Upper lobe of left lung (tissue), 6 donors: ENCODE measurements at regions not wholly inside any gene's neighbourhood (a gene's known extent, or its start where the extent isn't known, plus 50 kb on each side); places are given as distances from the start of the nearest gene placed in this dataset.

ENCODE experiments used
- ATAC-seq, 2 donors: fragments of 200-7000 bp; cut with Tn5 transposase; one replicate each; pipeline ENCODE4 v1.9.1; 2022; ENCODE audit warnings: mild to moderate bottlenecking in 2 of 2, moderate library complexity in 2 of 2; ENCODE audit not compliant: low FRiP score in 2 of 2
- DNase-seq, 2 donors: peaks; one replicate each; pipeline ENCODE4 v3.0.0-alpha.2; 2019 to 2020
- H3K27ac ChIP-seq, 4 donors: fragments of 200-600 bp; sonication (generic); one replicate each; pipeline ENCODE4 v1.5.1; 2016 to 2019
- H3K27me3 ChIP-seq, 4 donors: fragments of 200-600 bp; sonication (generic); one replicate each; pipeline ENCODE4 v1.5.1; 2017 to 2019
- H3K36me3 ChIP-seq, 4 donors: fragments of 200-600 bp; sonication (generic); one replicate each; pipeline ENCODE4 v1.5.1; 2016 to 2019
- H3K4me1 ChIP-seq, 4 donors: fragments of 200-600 bp; sonication (generic); one replicate each; pipeline ENCODE4 v1.5.1; 2018 to 2019
- H3K4me3 ChIP-seq, 4 donors: fragments of 200-600 bp; sonication (generic); one replicate each; pipeline ENCODE4 v1.5.1; 2017 to 2019; ENCODE audit warnings: mild to moderate bottlenecking in 2 of 4, moderate library complexity in 1 of 4
- H3K9me3 ChIP-seq, 4 donors: fragments of 200-600 bp; sonication (generic); one replicate each; pipeline ENCODE4 v1.5.1; 2018 to 2019
- EP300 ChIP-seq, 4 donors: sonication (generic); formaldehyde crosslinking; IDR thresholded peaks; one replicate each; pipeline ENCODE4 v1.5.1; 2017; ENCODE audit warnings: antibody characterized with exemption in 4 of 4, control low read depth in 2 of 4
- POLR2A ChIP-seq, 4 donors: fragments of 450-650 bp; IDR thresholded peaks; one replicate each; pipeline ENCODE4 v1.5.1; 2016 to 2017; ENCODE audit warnings: antibody characterized with exemption in 4 of 4, mild to moderate bottlenecking in 2 of 4
- POLR2AphosphoS5 ChIP-seq, 2 donors: sonication (generic); formaldehyde crosslinking; IDR thresholded peaks; one replicate each; pipeline ENCODE4 v1.5.1; 2017; ENCODE audit warnings: antibody characterized with exemption in 2 of 2
- WGBS, 2 donors: methylation state at CpG; one replicate each; pipeline ENCODE4 v1.1.5; 2017 to 2018; 5-methylcytosine and 5-hydroxymethylcytosine counted together
- TF ChIP-seq, protein P1 (sequence below), 6 experiments: fragments of 450-650 bp in 4 of 6; fragments of 200-600 bp in 2 of 6; sonication (generic) in 2 of 6; IDR thresholded peaks; one replicate each; pipeline ENCODE4 v1.5.1; 2016 to 2019; ENCODE audit warnings: antibody characterized with exemption in 6 of 6
- donor health status: DM: no; HTN: no; CAD: no; lungs with moderate emphysema.
- donor health status: DM: no; HTN: yes; CAD: no; lungs with severe emphysema.

DNA sequence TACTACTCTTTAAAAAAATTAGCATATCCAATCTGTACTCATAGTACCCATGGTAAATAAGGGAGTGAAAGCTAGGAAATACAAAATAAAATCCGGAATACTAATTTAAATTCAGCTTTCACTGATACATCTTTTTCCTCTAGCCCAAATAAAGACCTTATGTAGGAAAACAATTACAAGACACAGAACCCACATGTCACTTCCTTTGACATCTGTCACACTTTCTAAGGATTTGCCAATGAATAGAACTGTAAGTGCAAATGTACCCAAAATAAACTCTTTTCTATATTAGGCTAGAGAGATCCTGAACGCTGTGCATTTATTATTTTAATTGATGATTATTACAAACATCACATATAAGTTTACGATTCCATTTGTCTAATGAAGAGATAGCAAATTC is 393.0 kb downstream of the LRRIQ3 start:
- TF ChIP-seq EP300 (IDR thresholded peaks at IDR 0.05) (no peak), POLR2AphosphoS5 (IDR thresholded peaks at IDR 0.05) (no peak)
- TF ChIP-seq, protein P1, sequence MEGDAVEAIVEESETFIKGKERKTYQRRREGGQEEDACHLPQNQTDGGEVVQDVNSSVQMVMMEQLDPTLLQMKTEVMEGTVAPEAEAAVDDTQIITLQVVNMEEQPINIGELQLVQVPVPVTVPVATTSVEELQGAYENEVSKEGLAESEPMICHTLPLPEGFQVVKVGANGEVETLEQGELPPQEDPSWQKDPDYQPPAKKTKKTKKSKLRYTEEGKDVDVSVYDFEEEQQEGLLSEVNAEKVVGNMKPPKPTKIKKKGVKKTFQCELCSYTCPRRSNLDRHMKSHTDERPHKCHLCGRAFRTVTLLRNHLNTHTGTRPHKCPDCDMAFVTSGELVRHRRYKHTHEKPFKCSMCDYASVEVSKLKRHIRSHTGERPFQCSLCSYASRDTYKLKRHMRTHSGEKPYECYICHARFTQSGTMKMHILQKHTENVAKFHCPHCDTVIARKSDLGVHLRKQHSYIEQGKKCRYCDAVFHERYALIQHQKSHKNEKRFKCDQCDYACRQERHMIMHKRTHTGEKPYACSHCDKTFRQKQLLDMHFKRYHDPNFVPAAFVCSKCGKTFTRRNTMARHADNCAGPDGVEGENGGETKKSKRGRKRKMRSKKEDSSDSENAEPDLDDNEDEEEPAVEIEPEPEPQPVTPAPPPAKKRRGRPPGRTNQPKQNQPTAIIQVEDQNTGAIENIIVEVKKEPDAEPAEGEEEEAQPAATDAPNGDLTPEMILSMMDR (IDR thresholded peaks at IDR 0.05), result no peak
- Histone ChIP-seq H3K27me3 (no peaks in the 10 kb centered on the region), H3K4me3 (no peak overlapping the region), H3K4me1 (no peaks in the 10 kb centered on the region), H3K36me3 (no peaks in the 10 kb centered on the region), H3K9me3 (no peaks in the 10 kb centered on the region), H3K27ac (no peak overlapping the region)
- DNase-seq (no peak), ATAC-seq (no peak)
- 84 to 85% methylated on average over 3 of the region's 3 CpGs for WGBS, 2 donors

DNA sequence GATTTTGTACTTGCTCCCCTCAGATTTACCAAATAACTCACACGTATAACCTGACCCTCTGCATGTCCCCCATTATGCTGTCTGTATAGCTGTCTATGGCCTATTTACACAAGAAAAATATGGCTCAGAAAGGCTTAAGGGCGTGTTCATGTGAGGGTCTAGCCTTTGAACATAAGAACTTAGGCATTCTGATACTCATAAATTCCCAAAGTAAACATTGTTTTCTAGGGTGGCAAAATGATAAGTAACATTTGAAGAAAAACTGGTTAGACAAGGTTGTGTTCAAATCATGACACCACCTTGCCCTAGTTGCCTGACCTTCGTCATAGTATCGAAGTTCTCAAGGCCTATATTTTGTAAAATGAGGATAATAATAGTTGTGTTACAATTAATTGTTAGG is 394.6 kb downstream of the LRRIQ3 start:
- ATAC-seq (no peak), DNase-seq (no peak)
- WGBS, 2 donors, result 53 to 62% methylated on average over 4 of the region's 4 CpGs
- Histone ChIP-seq H3K4me3 (no peak overlapping the region), H3K36me3 (no peaks in the 10 kb centered on the region), H3K27ac (no peak overlapping the region), H3K27me3 (no peaks in the 10 kb centered on the region), H3K4me1 (no peaks in the 10 kb centered on the region), H3K9me3 (no peaks in the 10 kb centered on the region)
- no peak for TF ChIP-seq POLR2AphosphoS5 (IDR thresholded peaks at IDR 0.05)
- TF ChIP-seq EP300 (IDR thresholded peaks at IDR 0.05), result no peak
- TF ChIP-seq, protein P1 (IDR thresholded peaks at IDR 0.05), result no peak
- TF ChIP-seq POLR2A (IDR thresholded peaks at IDR 0.05), result no peak

DNA sequence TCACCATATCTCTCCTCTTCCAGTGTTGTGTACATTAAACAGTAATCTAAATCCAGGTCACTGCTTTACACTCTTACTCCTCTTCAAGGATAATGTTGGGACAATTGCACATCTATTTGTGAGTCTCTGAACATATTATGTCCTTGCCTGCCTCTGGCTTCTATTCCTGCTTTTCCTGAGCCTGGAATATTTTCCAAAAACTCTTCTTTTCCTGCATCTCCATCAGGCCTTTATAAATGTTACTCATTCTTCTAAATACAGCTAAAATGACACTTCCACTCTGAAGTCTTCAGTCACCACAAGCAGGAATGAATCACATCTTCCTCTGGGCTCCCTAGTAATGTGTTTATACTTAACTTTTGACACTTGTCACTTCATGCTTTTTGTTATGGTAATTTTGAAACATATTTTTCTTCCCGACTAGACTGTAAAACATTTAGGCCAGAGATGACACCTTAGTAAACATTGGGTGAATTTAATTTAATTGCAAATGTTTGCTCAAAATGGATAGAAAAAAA is 396.0 kb downstream of the LRRIQ3 start:
- H3K27me3 ChIP-seq, result no peaks in the 10 kb centered on the region

DNA sequence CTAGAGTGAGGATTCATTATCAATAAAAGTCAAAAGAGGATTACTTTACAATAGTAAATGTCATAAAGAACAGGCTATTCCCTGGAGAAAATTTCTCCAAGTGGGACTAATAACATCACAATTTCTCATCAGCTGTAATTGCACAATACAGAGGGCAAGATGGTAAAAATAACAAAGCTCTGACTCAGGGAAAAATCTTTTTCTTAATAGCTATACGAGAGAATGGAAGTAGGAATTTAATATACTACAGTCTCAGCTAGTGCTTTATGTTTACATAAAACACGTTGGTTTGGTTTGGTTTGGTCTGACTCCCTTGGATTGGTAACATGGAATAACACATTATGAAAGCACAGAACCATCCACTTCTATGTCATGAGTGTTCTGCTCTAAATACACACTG is 397.6 kb downstream of the LRRIQ3 start:
- TF ChIP-seq EP300 (IDR thresholded peaks at IDR 0.05), result no peak
- no peak for TF ChIP-seq POLR2A (IDR thresholded peaks at IDR 0.05)
- TF ChIP-seq, protein P1 (IDR thresholded peaks at IDR 0.05), result no peak
- TF ChIP-seq POLR2AphosphoS5 (IDR thresholded peaks at IDR 0.05), result no peak
- no peak for DNase-seq
- ATAC-seq, result no peak
- H3K27ac ChIP-seq, result no peak overlapping the region
- 33 to 43% methylated on average over 2 of the region's 2 CpGs for WGBS, 2 donors
- no peaks in the 10 kb centered on the region for H3K27me3 ChIP-seq
- H3K36me3 ChIP-seq, result no peaks in the 10 kb centered on the region
- H3K4me1 ChIP-seq, result no peaks in the 10 kb centered on the region
- no peak overlapping the region for H3K4me3 ChIP-seq
- no peaks in the 10 kb centered on the region for H3K9me3 ChIP-seq

More for the DNA sequence above, 396.0 kb downstream of the LRRIQ3 start:
- TF ChIP-seq POLR2AphosphoS5 (IDR thresholded peaks at IDR 0.05) (no peak), EP300 (IDR thresholded peaks at IDR 0.05) (no peak), POLR2A (IDR thresholded peaks at IDR 0.05) (no peak)
- TF ChIP-seq, protein P1 (IDR thresholded peaks at IDR 0.05), result no peak
- WGBS, 2 donors, result 41 to 54% methylated on average over 1 of the region's 1 CpG
- Histone ChIP-seq H3K9me3 (no peaks in the 10 kb centered on the region), H3K27ac (no peak overlapping the region), H3K4me1 (no peaks in the 10 kb centered on the region), H3K4me3 (no peak overlapping the region), H3K36me3 (no peaks in the 10 kb centered on the region)
- DNase-seq, result no peak
- ATAC-seq, result no peak

DNA sequence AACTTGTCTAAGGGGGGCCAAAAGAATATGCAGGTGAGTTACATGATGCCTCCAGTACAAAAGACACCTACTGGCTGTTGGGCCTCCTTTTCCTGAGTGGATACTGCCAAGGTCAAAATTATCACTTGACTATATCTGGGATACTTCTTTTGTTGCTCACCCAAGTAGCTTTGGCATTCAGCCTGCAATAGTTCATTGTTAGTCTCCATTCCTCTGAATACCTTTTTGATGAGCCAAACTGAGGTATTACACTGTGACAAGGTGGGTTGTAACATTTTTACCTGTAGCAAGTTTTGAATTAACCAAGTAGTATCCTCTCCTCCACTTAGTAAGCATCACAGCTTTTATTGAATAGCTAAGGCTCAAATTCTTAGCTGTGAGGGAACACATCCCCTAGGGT is 408.0 kb downstream of the LRRIQ3 start:
- no peak for ATAC-seq
- Histone ChIP-seq H3K4me1 (no peaks in the 10 kb centered on the region), H3K27me3 (no peaks in the 10 kb centered on the region), H3K9me3 (no peaks in the 10 kb centered on the region), H3K4me3 (no peak overlapping the region), H3K36me3 (no peaks in the 10 kb centered on the region), H3K27ac (no peak overlapping the region)
- DNase-seq, result no peak
- TF ChIP-seq, protein P1 (IDR thresholded peaks at IDR 0.05), result no peak
- no peak for TF ChIP-seq EP300 (IDR thresholded peaks at IDR 0.05)
- TF ChIP-seq POLR2AphosphoS5 (IDR thresholded peaks at IDR 0.05), result no peak
- TF ChIP-seq POLR2A (IDR thresholded peaks at IDR 0.05), result no peak
